Thyroid gland (tissue), 4 donors: ENCODE measurements at regions not wholly inside any gene's neighbourhood (a gene's known extent, or its start where the extent isn't known, plus 50 kb on each side); places are given as distances from the start of the nearest gene placed in this dataset.

Experiments used
- POLR2A ChIP-seq, 2 donors: fragments of 450-650 bp; IDR thresholded peaks; one replicate each; pipeline ENCODE4 v1.6.1; 2017; ENCODE audit warnings: antibody characterized with exemption in 2 of 2, mild to moderate bottlenecking in 2 of 2, moderate library complexity in 1 of 2
- TF ChIP-seq, protein P1 (sequence below), 6 experiments: fragments of 200-600 bp in 3 of 6; fragments of 450-650 bp in 3 of 6; sonication (generic) in 3 of 6; IDR thresholded peaks; one replicate each; pipeline ENCODE4 v1.5.1; 2016 to 2019; ENCODE audit warnings: antibody characterized with exemption in 6 of 6, mild to moderate bottlenecking in 2 of 6, inconsistent platforms in 1 of 6, moderate library complexity in 1 of 6

GRCh38 chr11:21924262-21924661 lies 268.6 kb upstream of the ANO5 start:
- TF ChIP-seq, protein P1, sequence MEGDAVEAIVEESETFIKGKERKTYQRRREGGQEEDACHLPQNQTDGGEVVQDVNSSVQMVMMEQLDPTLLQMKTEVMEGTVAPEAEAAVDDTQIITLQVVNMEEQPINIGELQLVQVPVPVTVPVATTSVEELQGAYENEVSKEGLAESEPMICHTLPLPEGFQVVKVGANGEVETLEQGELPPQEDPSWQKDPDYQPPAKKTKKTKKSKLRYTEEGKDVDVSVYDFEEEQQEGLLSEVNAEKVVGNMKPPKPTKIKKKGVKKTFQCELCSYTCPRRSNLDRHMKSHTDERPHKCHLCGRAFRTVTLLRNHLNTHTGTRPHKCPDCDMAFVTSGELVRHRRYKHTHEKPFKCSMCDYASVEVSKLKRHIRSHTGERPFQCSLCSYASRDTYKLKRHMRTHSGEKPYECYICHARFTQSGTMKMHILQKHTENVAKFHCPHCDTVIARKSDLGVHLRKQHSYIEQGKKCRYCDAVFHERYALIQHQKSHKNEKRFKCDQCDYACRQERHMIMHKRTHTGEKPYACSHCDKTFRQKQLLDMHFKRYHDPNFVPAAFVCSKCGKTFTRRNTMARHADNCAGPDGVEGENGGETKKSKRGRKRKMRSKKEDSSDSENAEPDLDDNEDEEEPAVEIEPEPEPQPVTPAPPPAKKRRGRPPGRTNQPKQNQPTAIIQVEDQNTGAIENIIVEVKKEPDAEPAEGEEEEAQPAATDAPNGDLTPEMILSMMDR (IDR thresholded peaks at IDR 0.05) = no peak
- no peak for TF ChIP-seq POLR2A (IDR thresholded peaks at IDR 0.05)
